ENCODE measurements at regions not wholly inside any gene's neighbourhood (a gene's known extent, or its start where the extent isn't known, plus 50 kb on each side); places are given as distances from the start of the nearest gene placed in this dataset.

DNA sequence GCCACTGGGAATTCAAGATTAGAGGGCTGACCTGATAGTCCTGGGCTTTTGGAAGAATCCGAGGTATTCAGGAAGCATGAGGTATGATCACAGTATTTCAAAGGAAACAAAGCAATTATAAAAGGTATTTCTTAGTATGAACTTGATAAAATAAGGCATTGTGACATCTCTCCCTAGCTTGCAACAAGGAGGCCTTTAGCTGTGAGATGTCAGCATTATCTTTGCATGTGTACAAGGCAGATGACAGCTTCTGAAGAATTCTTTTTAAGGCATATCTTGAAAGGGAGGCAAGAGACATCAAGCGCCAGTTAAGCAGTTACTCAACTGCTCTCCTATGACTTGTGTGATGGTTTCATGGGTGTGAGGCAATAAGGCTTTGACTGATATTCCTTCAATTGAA, 1123.7 kb downstream of the PLA2G4A start:
- TF ChIP-seq, protein P1, sequence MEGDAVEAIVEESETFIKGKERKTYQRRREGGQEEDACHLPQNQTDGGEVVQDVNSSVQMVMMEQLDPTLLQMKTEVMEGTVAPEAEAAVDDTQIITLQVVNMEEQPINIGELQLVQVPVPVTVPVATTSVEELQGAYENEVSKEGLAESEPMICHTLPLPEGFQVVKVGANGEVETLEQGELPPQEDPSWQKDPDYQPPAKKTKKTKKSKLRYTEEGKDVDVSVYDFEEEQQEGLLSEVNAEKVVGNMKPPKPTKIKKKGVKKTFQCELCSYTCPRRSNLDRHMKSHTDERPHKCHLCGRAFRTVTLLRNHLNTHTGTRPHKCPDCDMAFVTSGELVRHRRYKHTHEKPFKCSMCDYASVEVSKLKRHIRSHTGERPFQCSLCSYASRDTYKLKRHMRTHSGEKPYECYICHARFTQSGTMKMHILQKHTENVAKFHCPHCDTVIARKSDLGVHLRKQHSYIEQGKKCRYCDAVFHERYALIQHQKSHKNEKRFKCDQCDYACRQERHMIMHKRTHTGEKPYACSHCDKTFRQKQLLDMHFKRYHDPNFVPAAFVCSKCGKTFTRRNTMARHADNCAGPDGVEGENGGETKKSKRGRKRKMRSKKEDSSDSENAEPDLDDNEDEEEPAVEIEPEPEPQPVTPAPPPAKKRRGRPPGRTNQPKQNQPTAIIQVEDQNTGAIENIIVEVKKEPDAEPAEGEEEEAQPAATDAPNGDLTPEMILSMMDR (IDR thresholded peaks at IDR 0.05): no peak
- TF ChIP-seq POLR2A (IDR thresholded peaks at IDR 0.05) (no peak), POLR2AphosphoS5 (IDR thresholded peaks at IDR 0.05) (no peak)

All from sigmoid colon (tissue), 4 donors.